ENCODE measurements at regions not wholly inside any gene's neighbourhood (a gene's known extent, or its start where the extent isn't known, plus 50 kb on each side); places are given as distances from the start of the nearest gene placed in this dataset.

DNA sequence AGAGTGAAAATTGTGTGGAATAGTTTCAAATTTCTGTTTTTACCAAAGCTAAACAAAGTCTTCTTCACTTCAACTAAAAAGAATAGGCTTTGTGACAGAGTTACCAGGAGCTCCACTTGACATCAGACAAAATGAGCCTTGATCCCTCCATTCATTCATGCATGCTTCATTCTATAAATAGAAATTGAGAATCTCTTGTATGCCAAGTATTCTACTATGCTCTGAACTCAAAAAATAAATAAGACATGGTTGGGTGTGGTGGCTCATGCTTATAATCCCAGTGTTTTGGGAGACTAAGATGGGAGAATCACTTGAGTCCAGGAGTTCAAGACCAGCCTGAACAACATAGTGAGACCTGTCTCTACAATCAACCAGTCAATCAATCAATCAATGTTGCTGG is 236.6 kb upstream of the FAM83B start:
- no peak overlapping the region for H3K4me3 ChIP-seq (ENCODE audit: low read depth, low read length)
- no peaks in the 10 kb centered on the region for H3K36me3 ChIP-seq (replicated peaks)
- in situ Hi-C loops (cut with HindIII; ENCODE audit: low pct_ligation_motif_present, low sequenced_read_pairs) = no loop called here
- TF ChIP-seq, protein P1, sequence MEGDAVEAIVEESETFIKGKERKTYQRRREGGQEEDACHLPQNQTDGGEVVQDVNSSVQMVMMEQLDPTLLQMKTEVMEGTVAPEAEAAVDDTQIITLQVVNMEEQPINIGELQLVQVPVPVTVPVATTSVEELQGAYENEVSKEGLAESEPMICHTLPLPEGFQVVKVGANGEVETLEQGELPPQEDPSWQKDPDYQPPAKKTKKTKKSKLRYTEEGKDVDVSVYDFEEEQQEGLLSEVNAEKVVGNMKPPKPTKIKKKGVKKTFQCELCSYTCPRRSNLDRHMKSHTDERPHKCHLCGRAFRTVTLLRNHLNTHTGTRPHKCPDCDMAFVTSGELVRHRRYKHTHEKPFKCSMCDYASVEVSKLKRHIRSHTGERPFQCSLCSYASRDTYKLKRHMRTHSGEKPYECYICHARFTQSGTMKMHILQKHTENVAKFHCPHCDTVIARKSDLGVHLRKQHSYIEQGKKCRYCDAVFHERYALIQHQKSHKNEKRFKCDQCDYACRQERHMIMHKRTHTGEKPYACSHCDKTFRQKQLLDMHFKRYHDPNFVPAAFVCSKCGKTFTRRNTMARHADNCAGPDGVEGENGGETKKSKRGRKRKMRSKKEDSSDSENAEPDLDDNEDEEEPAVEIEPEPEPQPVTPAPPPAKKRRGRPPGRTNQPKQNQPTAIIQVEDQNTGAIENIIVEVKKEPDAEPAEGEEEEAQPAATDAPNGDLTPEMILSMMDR (IDR thresholded peaks at IDR 0.05; ENCODE audit: low read depth, low read length, missing control alignments) = no peak
- no peaks in the 10 kb centered on the region for H3K27me3 ChIP-seq (replicated peaks)
- DNase-seq = no peak
- no peak overlapping the region for H3K27ac ChIP-seq

DNA sequence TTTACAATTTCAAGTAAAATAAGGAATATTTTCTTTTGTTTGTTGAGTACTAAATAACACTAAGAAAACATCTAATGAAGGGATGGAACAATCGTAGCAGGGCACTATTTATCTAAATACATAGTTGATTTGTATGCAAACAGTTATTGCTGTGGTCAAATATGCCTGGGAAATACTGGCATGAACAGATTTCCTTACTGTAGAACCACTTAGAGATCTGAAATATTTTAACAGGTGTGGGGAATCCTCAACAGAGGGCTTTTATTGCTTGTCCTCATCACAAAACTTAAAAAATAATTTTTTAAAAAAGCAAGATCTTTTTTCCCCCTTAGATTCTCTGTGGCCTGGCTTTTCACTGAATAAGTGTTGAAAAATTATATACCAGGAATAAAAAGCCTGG is 233.0 kb upstream of the FAM83B start:
- TF ChIP-seq, protein P1 (IDR thresholded peaks at IDR 0.05; ENCODE audit: low read depth, low read length, missing control alignments) = no peak
- Histone ChIP-seq H3K36me3 (replicated peaks) (no peaks in the 10 kb centered on the region), H3K4me3 (ENCODE audit: low read depth, low read length) (no peak overlapping the region), H3K27ac (no peak overlapping the region), H3K27me3 (replicated peaks) (no peaks in the 10 kb centered on the region)
- in situ Hi-C loops (cut with HindIII; ENCODE audit: low pct_ligation_motif_present, low sequenced_read_pairs) = no loop called here
- no peak for DNase-seq

DNA sequence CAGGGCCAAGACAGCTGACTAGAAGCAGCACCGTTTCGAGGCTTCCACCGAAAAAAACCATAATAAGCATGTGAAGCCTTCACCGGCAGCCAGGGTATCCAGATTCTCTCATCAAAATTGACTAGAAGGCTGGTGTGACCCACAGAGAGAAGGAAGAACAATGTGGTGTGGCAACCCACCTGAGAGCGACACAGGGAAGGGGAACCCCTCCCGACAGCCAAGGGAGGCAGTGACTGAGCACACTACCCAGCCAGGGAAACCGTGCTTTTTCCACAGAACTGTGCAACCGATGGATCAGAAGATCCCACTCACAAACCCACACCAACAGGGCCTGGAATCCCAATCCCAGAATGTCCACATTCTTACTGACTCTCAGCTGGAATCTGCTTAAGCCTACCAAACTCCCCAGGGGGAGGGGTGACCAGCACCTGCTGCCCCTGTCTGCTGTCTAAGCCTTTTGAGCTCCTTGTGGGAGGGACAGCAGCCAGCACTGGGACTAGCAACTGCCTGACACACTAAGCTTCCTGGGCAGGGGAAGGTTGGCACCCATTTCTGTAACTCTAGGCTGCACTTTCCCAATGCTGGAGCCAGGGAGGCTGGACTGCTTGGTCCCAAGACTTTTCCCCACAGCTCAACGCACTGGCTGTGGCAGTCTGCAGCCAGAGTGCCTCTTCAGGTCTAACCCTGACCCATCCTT is 231.9 kb upstream of the FAM83B start:
- Histone ChIP-seq H3K4me3 (ENCODE audit: low read depth, low read length) (no peak overlapping the region), H3K27me3 (replicated peaks) (no peaks in the 10 kb centered on the region), H3K36me3 (replicated peaks) (no peaks in the 10 kb centered on the region), H3K27ac (no peak overlapping the region)
- in situ Hi-C loops (cut with HindIII; ENCODE audit: low pct_ligation_motif_present, low sequenced_read_pairs) = no loop called here
- DNase-seq = no peak
- TF ChIP-seq, protein P1 (IDR thresholded peaks at IDR 0.05; ENCODE audit: low read depth, low read length, missing control alignments) = no peak

DNA sequence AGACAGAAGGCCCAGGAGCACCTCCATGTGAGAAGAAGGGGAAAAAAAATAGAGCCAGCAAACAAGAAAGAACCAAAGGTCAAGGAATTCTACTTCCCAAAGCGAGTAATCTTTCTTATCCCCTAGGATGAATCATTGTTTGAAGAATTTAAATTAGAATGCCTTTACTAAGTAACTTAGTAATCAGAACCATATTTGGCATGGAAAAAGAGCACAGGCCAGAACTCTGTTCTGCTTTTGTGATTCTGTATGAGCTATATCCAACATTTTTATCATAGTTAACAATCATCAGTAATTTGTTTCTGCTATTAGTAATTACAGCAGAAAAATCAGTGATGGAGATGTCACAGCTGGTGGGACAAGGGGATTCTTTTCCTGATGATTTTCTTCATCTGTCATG is 228.8 kb upstream of the FAM83B start:
- Histone ChIP-seq H3K27ac (peak overlapping the region; percentile 37), H3K36me3 (replicated peaks) (no peaks in the 10 kb centered on the region), H3K4me3 (ENCODE audit: low read depth, low read length) (no peak overlapping the region), H3K27me3 (replicated peaks) (no peaks in the 10 kb centered on the region)
- TF ChIP-seq, protein P1 (IDR thresholded peaks at IDR 0.05; ENCODE audit: low read depth, low read length, missing control alignments) = no peak
- DNase-seq = peak; percentile 12
- in situ Hi-C loops (cut with HindIII; ENCODE audit: low pct_ligation_motif_present, low sequenced_read_pairs) = no loop called here

DNA sequence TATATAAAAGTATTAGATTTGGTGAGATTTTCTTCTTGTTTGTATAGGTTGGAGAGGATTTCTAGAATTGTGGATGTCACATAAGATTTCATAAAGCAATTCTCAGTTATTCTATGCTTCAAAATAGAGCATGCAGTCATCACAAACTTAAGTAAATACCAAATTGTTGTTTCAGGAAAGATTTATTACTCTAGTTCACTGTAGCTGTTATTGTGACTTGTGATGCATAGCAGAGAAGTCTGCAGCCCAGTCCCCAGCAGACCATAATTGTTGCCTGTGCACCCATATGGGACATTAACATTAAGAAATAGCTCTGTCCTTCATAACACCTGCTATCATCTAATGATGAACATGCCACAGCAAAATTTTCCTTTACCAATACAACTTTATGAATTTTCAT is 228.0 kb upstream of the FAM83B start:
- DNase-seq = no peak
- TF ChIP-seq, protein P1 (IDR thresholded peaks at IDR 0.05; ENCODE audit: low read depth, low read length, missing control alignments) = no peak
- Histone ChIP-seq H3K27me3 (replicated peaks) (no peaks in the 10 kb centered on the region), H3K27ac (no peak overlapping the region), H3K4me3 (ENCODE audit: low read depth, low read length) (no peak overlapping the region), H3K36me3 (replicated peaks) (no peaks in the 10 kb centered on the region)
- in situ Hi-C loops (cut with HindIII; ENCODE audit: low pct_ligation_motif_present, low sequenced_read_pairs) = no loop called here

DNA sequence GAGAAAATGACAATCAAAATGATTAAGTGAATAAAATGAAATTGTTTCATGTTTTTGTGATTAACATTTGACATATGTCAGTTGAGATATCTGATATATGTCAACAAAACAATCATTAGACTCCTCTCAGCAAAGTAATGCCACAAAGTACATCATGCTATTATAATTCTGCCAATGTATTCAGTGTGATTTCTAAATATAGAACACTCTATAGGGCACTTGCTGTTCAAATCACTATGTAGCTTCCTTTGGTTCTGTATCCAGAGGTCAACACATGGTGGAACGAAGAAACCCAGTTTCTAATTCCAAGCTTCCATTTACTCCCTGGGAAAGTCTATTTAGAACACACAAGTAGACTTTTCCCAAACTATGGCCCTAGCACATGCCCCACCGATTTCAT is 227.5 kb upstream of the FAM83B start:
- no peak overlapping the region for H3K27ac ChIP-seq
- DNase-seq = no peak
- H3K4me3 ChIP-seq (ENCODE audit: low read depth, low read length) = no peak overlapping the region
- TF ChIP-seq, protein P1 (IDR thresholded peaks at IDR 0.05; ENCODE audit: low read depth, low read length, missing control alignments) = no peak
- no peaks in the 10 kb centered on the region for H3K36me3 ChIP-seq (replicated peaks)
- H3K27me3 ChIP-seq (replicated peaks) = no peaks in the 10 kb centered on the region
- in situ Hi-C loops (cut with HindIII; ENCODE audit: low pct_ligation_motif_present, low sequenced_read_pairs) = no loop called here

All from brain microvascular endothelial cell (primary cell).